ENCODE measurements at regions not wholly inside any gene's neighbourhood (a gene's known extent, or its start where the extent isn't known, plus 50 kb on each side); places are given as distances from the start of the nearest gene placed in this dataset.
A peak's percentile ranks its signal among the peaks of the same experiment; 100 is the strongest.
"Not testable (repeated sequence)": the region's sequence is repeated elsewhere in the genome, so short reads cannot be mapped to it uniquely, and the experiment has no call there.

DNA sequence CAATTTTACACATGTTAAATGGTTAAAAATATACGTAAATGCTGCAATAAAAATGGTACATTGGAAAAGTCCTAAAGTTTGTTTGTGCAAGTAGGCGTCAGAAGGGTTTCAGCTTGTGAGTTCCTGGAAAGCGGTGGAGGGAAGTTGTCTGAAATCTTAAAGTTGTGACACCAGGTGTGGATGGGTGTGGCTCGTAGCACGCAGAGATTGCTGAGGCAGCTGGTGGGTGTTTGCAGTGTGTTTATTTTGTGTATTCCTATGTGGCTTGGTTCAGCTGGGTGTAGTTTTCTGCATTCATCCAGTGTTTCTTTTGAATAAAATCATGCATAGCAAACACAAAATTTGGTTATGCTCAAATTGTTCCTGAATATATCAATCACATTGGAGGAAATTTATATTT, 136.8 kb upstream of the TBX3 start:
- no peak for DNase-seq

DNA sequence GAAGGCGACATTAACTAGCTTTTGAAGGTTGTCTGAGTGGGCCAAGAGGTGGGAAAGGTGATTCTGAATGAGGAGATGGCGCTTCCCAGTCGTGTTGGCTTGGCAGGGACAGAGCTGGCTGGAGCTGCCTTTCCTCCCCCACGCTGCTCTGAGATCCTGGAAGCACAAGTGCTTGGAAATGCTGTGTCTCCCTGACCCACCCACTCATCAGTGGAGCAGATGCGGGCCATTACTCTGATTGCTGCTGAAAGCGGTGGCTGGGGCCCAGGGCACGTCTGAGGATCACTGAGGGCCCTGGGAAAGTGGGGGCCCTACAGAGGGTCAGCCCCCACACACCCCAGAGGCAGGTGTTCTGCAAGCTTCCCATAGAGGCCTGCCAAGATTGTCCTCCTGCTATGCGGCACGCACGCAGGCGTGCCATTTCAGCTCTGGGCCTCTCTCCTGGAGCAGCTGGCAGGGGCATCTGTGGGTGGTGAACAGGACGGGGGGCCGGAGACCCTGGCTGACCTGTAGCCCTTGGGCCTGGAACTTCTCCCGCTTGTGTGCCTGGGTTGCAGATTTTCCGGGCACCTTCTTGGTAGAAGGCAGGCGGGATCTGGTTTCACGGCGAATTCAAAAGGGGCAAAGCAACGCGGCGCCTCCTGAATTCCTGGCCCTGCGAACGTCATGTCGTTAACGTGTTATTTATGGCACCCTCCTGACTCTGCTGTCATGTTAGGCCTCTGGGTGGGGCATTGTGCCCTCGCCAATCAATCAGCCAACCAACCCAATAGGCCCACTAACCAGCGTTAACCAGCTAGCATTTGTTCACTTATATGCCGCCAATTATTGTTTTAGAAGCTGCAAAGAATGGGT, 133.8 kb upstream of the TBX3 start:
- peak; percentile 59 for DNase-seq

DNA sequence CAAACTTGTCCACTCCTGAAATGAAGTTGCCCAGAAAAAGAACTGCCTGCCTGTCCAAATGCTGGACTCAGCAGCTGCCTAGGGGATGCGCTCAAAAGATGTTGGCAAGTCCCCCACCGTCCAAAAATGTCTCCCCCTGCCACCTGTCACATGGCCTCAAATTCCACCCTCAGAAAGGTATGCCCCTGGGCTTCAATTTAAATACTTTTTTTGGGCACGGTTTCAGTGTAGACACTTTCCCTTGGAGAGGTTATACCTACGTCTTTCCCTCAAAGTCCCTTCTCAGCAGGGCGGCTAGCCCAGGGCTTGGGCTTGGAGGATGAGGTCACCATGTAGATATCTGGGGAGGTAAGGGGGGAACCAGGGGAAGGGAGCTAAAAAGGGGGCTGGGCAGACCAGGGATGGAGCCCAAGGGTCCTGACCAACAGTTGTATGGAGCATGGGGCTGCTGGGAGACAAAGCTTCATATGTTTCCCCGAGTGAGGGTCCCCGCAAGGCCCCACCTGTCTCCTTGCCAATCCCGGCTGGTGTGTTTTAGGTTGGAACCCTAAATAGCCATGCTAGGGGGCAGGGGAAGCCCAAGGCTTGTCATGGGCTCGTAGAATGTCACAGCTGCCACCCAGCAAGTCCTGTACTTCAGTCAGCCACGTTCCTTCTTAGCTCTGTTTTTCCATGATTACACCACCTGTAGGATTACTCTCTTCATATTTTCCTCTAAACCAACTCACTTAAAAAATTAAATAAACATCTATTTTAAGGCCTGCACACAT, 131.2 kb upstream of the TBX3 start:
- no peak for DNase-seq

DNA sequence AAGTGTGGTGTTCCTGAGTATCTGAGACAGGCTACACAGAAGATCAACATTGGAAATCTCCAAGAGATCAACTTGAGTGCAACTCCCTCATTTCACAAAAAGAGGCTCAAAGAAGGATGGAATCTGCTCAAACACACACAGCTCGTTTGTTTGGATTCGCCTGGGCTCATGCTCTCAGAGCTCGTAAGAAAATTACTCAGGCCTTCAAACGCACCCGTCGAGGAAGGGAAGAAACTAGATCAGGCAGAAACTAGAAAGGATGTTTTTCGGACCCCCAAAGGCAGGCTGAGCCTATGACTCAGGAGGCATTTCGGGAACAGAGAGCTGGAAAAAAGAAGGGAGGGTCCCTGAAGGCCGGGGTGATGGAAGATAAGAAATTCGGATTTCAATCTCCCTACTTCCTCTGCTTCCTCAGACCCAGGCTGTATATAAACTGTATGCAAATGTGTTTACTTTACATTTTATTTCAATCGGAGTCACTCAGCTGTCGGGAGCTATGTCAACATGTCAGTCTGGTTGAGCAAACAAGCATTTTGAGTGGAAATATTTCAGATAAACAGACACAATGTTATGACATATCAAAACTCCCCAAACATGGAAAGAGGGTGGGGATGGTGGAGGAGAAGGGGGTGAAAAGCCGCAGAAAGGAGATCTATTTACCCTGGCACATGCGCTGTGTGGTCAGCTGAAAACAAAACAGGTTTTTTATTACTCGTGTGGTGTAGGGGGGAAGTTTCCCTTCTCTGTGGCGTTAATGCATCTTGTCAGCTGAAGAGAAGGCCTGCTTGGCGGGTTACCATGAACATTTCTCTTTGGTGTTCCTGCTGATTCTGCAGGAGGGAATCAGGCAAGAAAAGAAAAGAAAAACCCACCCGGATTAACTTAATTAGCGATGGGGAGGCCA, 129.1 kb upstream of the TBX3 start:
- DNase-seq, result peak; percentile 77

DNA sequence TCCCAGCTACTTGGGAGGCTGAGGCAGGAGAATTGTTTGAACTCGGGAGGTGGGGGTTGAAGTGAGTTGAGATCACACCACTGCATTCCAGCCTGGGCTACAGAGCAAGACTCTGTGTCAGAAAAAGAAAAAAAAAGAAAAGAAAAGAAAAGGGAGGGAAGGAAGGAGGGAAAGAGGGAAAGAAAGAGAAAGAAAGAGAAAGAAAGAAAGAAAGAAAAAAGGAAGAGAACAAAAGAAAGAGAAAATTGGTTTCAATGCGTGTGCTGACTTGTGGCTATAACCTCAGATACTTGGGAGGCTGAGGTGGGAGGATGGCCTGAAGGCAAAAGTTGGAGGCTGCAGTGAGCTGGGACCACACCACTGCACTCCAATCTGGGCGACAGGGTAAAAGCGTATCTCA, 128.4 kb upstream of the TBX3 start:
- no peak for DNase-seq

DNA sequence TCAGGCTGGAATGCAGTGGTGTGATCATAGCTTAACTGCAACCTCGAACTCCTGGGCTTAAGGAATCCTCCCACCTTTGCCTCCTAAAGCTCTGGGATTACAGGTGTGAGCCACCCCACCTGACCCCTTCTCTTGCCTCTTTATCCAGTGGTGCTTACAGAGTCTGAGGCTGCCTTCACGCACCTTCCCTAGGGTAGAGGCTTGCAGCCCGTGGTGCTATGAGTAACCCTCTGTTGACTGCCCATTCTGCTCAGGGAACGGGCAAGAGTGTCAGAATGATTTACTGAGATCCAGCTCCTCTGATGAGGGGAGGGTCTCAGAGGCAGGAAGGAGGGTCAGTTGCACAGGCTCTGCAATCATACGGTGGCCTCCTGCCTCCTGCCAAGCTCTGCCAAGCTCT, 125.1 kb upstream of the TBX3 start:
- DNase-seq, result no peak

DNA sequence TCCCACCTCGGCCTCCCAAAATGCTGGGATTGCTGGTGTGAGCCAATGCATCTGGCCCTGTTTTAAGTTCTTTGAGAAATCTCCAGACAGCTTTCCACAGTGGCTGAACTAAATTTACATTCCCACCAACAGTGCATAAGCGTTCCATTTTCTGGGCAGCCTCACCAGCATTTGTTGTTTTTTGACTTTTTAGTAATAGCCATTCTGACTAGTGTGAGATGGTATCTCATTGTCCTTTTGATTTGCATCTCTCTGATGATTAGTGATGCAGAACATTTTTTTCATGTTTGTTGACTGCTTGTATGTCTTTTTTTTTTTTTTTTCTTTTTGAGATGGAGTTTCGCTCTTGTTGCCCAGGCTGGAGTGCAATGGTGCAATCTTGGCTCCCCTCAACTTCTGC, 117.4 kb upstream of the TBX3 start:
- not testable (repeated sequence) for DNase-seq

DNA sequence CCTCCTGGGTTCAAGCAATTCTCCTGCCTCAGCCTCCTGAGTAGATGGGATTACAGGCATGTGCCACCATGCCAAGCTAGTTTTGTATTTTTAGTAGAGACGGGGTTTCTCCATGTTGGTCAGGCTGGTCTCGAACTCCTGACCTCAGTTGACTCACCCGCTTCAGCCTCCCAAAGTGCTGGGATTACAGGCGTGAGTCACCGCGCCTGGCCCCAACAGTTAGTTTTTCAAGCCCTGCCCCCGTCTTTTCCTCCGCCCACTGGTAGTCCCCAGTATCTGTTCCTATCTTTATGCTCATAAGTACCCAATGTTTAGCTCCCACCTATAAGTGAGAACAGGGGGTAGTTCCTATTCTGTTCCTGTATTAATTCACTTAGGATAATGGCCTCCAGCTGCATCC, 116.6 kb upstream of the TBX3 start:
- not testable (repeated sequence) for DNase-seq

DNA sequence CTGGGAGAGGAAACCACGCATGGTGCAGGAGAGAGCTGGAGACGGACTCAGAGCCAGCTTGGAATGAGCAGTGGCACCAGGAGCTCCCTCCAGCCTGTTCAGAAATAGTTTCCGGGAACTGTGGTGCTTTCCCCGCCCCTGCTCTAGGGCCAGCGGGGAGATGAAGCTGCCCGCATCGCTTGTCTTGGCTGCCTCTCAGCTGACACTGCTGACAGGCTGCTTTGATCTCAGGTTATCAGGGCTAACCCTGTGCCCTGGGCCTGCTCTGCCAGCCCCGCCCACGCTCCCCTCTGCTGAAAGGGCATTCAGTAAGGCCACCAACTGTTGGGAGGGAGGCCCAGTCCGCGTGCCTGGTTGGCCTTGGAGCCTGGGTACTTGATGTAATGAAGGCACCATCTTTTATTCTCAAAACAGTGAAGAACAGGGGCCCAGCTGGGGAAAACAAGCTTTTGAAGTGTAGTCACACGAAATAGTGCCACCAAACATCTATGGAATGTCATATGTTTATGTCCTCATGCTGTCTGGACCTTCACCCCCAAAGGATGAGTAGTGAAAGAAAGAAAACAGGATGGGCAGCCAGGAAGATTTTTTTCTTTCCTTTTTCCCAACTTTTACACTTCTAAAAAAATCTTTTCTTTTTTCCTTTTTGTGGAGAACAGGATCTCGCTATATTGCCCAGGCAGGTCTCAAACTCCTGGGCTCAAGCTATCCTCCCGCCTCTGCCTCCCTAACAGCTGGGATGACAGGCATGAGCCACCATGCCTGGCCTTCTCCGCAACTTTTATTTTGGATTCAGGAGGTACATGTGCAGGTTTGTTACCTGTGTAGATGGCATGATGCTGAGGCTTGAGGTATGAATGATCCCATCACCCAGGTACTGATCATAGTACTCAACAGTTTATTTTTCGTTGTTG, 115.9 kb upstream of the TBX3 start:
- no peak for DNase-seq

DNA sequence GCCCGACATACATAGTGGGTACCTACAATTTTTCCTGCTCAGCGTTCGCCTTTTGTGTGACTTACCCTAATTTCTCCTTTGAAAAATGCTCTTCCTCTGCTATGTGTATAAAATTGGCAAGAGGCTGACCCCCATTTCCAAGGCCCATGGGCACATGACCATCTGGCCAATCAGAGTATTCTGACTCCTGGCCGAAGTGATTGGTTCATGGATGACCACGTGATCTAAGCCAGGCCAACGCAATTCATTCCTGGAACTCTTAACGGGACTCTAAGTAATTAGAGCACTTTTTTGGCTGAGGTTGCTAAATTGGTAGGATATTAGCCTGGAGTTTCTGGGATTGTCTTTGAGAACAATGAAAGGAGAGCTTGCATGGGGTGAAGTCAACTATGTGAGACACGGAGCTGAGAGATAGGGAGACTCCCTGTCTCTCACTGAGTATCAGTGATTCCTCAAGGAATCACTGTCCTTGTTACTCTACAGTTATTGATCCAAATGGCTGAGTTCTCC, 110.1 kb upstream of the TBX3 start:
- DNase-seq, result no peak

DNA sequence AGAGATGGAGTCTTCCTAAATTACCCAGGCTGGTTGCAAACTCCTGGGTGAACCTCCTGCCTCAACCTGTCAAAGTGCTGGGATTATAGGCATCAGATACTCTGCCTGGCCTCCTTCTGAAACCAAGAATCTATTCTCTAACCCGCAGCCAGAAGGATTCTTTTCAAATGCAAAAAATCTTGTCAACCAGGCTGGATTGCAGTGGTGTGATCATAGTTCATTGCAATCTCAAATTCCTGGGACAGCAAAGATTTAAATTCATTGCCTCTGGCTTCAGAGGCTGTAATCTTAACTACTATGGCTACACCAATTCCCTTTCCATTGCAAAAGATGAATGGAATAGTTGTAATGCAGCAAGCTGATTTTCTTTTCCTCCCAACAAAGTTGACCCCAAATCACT, 106.3 kb upstream of the TBX3 start:
- DNase-seq, result no peak

DNA sequence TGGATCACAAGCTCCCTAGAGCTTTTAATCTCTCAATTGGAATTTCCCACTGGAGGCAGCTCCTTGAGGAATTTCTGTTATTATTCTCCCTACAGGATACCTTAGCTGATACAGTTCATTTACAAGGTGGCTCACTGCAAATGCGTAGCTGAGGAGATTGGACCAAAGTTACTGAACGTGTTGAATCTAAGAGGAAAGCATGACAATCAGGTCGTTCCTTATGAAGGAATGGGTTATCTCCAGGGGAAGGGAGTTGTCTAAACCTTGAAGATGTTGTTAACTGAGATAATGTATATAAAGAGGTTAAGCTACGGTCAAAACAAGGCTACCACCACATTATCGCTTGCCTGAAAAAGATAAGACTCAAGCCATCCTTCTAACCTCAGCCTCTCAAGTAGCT, 105.8 kb upstream of the TBX3 start:
- DNase-seq, result no peak

DNA sequence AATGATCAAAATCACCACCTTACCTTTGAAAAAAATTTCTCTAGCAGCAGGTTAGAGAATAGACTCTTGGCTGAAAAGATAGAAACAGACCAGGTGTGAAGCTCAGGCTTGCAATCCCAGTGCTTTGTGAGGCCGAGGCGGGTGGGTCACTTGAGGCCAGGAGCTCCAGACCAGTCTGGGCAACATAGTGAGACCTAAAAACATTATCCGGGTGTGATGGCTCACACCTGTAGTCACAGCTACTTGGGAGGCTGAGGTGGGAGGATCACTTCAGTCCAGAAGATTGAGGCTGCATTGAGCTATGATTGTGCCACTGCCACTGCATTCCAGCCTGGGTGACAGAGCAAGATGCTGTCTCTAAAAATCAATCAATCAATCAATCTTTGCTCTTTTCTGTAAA, 105.3 kb upstream of the TBX3 start:
- DNase-seq, result no peak

DNA sequence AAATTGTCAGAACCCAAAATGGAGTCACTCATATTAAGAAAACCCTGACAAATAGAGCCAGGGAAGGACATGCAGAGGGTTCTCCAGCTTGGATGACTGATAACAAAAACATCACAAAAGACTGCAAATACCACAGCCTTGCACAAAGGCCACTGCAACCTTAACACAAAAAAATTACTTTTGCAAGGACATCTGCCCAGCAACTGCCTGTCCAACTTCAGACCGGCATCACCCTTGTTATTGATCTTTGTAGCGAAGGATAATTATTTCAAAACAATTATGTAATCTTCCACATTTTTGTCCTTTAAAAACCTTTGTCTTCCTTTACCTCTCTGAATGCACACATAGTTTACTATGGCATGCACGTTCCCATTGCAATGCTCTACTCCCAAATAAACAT, 100.6 kb upstream of the TBX3 start:
- no peak for DNase-seq

DNA sequence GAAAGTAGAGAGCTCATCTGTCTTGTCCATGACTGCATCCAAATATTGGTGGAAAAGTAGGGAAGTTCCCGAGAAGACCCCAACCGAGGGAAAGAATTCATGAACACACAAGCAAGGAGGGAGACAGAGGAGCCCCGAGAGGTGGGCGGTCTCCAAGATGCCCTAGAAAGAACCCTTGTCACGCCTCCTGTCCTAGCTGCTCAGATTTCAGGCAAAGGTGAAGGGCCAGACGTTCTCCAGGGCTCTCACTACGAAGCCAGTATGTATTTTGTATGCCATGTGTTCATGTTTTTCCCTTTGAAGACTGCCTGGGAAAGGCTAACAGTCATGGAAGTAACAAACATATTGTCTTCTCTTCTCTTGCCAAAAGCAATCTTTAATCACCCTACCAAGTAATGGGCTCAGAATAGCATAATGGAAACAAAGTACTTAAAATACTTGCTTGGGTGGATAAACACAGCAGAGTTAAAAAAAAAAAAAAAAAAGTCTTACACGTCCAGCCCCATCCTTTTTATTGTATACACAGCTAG, 99.2 kb upstream of the TBX3 start:
- peak; percentile 66 for DNase-seq

DNA sequence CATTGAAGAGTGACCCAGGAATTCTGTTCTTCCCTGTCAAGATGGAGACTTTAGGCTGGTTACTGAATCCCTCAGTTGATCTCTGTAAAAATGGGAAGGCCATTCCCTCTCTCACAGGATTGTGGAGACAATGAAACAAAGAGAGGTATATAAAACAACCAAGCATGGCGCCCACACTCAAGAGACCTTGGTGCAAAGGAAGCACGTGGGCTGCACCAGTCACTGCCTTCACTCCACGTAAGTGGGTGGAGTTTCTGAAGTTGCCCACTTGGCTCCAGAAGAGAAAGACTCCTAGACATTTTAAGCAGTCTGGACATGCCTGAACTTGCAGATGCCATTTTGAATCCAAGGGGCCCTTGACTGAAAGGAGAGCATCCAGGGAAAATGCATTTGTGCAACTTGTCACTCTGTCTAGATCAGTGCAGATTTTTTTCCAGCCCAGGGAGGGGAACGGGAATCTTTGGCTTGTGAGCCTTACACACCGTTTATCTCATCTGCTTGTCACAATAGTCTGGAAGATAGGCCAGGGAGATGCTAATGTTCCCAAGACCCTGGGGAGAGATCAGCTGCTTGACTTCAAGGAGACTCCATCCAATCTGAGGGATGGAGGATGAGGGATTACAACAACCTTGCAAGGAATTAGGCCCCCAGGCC, 96.9 kb upstream of the TBX3 start:
- DNase-seq, result peak; percentile 91

DNA sequence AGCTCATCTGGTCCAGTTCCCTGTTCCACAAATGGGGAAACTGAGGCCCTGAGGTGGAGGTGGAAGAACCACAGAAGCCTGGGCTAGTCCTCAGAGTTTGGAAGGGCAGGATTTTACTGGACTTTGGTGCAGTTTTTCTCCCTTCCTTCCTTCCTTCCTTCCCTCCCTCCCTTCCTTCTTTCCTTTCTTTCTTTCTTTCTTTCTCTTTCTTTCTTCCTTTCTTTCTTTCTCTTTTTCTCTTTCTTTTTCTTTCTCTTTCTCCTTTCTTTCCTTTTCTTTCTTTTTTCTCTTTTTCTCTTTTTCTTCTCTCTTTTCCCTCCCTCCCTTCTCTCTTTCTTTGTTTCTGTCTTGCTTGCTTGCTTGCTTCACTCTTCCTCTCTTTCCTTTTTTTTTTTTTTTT, 95.7 kb upstream of the TBX3 start:
- DNase-seq, result no peak

DNA sequence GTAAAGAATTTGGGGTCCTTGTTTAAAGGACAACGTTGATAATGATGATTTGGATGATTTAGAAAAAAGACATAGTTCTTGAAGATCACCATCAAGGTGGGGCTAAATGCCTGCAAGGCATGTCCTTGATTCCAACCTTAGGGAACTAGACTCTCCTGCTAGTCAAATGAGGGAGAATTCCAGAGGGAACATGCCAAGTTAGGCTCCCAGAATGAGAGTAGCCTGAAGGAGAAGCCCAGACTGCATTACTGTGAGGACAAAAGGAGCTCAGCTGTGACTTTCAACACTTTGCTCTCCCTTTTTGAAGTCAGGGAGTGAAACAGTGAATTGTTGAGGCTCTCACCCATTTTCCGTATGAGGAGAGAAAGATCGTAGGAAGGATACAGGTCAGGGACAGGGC, 95.2 kb upstream of the TBX3 start:
- DNase-seq, result no peak

DNA sequence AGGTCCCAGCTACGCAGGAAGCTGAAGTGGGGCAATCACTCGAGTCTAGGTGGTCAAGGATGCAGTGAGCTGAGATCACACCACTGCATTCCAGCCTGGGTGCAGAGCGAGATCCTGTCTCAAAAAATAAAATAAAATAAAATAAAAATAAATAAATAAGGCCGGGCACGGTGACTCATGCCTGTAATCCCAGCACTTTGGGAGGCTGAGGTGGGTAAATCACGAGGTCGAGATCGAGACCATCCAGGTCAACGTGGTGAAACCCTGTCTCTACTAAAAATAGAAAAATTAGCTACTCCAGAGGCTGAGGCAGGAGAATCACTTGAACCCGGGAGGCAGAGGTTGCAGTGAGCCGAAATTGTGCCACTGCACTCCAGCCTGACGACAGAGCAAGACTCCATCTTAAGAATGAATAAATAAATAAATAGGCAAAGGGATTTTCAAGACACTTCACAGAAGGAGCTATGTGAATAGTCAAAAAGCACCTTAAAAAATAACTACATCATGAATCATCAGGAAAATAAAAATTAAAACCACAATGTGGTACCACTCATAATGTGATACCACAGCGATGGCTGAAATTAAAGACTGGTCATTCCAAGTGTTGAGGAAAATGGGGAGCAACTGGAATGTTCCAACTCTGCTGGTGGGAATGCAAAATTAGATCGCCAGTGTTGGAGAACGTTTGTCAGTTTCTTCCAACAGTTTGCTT, 92.9 kb upstream of the TBX3 start:
- DNase-seq, result no peak

DNA sequence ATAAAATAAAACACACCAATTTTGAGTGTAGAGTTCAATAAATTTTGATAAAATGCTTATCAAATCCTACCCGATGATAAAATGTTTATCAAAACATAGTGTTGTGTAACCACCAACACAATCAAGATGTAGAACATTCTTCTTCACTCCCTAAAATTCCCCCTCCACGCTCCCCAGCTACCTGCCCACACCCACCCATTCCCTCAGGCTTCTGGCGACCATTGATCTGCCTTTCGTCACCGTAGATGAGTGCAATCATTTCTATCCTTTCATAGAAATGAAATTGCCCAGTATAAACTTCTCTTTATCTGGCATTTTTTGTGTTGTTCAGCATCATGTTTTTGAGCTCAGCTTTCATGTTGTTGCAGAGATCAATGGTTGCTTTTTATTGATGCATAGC, 90.7 kb upstream of the TBX3 start:
- no peak for DNase-seq

DNA sequence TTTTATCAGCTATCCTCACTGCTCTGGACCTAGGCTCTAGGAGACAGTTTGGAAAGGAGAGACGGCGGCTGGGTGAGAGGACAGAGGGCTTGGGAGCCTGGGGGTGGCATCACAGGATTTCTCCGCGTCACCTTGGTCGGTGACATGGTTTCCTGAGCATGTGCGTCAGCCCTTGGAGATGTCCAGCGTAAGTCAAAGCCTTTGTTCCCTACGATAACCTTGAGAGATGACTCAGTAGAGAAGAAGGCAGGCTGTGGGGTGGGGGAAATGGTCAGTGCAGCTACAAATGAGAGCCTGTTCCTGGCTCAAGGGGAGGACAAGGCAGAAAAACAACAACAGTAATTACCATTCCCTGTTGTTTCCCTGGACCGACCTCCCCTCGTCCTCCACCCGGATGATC, 90.2 kb upstream of the TBX3 start:
- DNase-seq, result no peak
